ENCODE measurements at regions not wholly inside any gene's neighbourhood (a gene's known extent, or its start where the extent isn't known, plus 50 kb on each side); places are given as distances from the start of the nearest gene placed in this dataset.

DNA sequence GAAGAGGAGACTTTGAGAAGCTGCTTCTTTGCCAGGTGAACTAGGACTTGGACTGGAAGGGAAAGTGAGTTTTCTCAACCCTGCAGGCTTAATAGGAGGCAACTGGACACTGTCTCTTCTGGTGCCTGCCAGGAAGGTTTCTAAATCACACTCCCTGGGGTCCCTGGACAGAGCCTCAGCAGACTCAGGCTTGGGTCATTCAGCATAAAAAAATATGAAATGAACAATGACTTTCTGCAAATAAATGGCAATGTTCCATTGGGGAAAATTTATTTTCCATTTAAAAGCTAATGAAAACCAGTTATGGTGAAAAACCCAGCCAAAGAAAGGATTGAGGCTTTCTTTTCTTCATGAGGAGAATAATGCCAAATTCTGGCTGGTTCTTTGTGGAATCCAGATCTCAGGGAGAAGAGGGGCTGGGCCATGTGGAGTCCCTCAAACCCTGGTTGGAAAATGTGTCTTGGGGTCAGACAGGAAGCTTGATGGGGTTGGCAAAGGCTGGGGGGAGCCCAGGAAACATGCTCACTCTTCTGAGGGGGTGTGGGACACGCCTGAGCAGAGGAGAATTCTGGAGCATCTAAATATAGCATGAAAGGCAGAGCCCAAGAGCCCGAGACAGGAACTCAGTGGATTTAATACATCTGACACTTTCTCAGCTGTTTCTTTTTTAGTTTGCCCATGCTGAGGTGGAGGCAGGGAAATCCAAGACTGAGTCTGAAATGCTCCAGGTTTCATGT lies 65.2 kb upstream of the EMX2 start:
- no peak for TF ChIP-seq ZNF174 (tag by site-specific recombination; IDR thresholded peaks at IDR 0.05)
- no peak for TF ChIP-seq SP3 (tag by site-specific recombination; IDR thresholded peaks at IDR 0.05)
- TF ChIP-seq CTCF (tag by site-specific recombination; IDR thresholded peaks at IDR 0.05) = no peak
- TF ChIP-seq, protein P1, sequence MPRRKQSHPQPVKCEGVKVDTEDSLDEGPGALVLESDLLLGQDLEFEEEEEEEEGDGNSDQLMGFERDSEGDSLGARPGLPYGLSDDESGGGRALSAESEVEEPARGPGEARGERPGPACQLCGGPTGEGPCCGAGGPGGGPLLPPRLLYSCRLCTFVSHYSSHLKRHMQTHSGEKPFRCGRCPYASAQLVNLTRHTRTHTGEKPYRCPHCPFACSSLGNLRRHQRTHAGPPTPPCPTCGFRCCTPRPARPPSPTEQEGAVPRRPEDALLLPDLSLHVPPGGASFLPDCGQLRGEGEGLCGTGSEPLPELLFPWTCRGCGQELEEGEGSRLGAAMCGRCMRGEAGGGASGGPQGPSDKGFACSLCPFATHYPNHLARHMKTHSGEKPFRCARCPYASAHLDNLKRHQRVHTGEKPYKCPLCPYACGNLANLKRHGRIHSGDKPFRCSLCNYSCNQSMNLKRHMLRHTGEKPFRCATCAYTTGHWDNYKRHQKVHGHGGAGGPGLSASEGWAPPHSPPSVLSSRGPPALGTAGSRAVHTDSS (tag by site-specific recombination; IDR thresholded peaks at IDR 0.05) = no peak
- TF ChIP-seq ZNF394 (tag by site-specific recombination; IDR thresholded peaks at IDR 0.05; ENCODE audit: borderline replicate concordance) = no peak

All from HEK293 (cell line).